ENCODE measurements at regions not wholly inside any gene's neighbourhood (a gene's known extent, or its start where the extent isn't known, plus 50 kb on each side); places are given as distances from the start of the nearest gene placed in this dataset.

DNA sequence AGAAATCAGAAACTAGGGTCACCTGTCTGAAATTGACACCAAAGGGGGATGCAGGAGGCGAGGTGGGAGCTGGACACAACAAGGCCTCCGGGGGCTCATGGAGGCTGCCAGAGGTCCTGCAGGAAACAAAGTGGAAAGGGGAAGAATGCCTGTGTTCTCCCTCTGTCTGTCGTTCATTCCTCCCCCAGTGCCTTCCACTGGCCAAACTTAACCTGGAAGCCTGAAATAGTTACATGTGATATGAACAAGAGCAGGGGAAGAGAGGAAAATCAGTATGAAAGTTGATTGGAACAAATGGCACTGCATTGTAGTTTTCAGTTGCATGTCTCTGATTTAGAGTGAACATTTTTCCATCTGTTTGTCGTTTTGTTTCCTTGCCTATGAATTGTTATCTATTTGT lies 502.0 kb upstream of the CFAP20DC start:
- Histone ChIP-seq H3K27ac (no peak overlapping the region), H3K4me3 (no peak overlapping the region), H3K4me1 (no peaks in the 10 kb centered on the region), H3K36me3 (no peaks in the 10 kb centered on the region), H3K27me3 (no peaks in the 10 kb centered on the region), H3K9me3 (no peaks in the 10 kb centered on the region)
- no peak for TF ChIP-seq CTCF (IDR thresholded peaks at IDR 0.05 in 4 of 5, conservative IDR thresholded peaks at IDR 0.05 in 1 of 5)
- TF ChIP-seq POLR2A (IDR thresholded peaks at IDR 0.05): no peak
- DNase-seq: no peak
- in situ Hi-C loops (cut with MboI; ENCODE audit: low sequenced_read_pairs in 4 of 4) (no loop called here), intact Hi-C loops (cut with DNase I; ENCODE audit: low total_unique reads) (no loop called here)
- ATAC-seq: no peak

DNA sequence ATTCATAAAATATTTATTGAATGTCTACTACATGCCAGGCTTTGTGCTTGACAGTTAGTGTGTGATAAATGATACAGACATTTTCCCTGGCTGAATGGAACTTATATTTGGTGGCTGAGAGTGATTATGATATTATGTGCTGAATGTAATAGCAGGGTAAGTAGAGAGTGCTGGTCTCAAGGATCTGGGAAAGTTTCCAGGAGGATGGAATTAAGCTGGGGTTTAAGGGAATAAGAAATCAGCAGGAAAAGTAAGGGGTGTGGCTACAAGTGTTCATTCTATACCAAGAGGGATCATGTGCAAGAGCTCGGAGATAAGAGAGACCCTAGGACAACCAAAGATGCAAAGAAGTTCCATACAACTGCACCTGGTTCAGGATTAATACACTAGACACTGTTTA lies 500.1 kb upstream of the CFAP20DC start:
- H3K27me3 ChIP-seq: no peaks in the 10 kb centered on the region
- no peaks in the 10 kb centered on the region for H3K36me3 ChIP-seq
- H3K27ac ChIP-seq: no peak overlapping the region
- no peak overlapping the region for H3K4me3 ChIP-seq
- no peaks in the 10 kb centered on the region for H3K9me3 ChIP-seq
- DNase-seq (no peak), ATAC-seq (no peak)
- H3K4me1 ChIP-seq: no peaks in the 10 kb centered on the region
- TF ChIP-seq CTCF (IDR thresholded peaks at IDR 0.05 in 4 of 5, conservative IDR thresholded peaks at IDR 0.05 in 1 of 5) (no peak), POLR2A (IDR thresholded peaks at IDR 0.05) (no peak)
- in situ Hi-C loops (cut with MboI; ENCODE audit: low sequenced_read_pairs in 4 of 4): no loop called here
- intact Hi-C loops (cut with DNase I; ENCODE audit: low total_unique reads): no loop called here

DNA sequence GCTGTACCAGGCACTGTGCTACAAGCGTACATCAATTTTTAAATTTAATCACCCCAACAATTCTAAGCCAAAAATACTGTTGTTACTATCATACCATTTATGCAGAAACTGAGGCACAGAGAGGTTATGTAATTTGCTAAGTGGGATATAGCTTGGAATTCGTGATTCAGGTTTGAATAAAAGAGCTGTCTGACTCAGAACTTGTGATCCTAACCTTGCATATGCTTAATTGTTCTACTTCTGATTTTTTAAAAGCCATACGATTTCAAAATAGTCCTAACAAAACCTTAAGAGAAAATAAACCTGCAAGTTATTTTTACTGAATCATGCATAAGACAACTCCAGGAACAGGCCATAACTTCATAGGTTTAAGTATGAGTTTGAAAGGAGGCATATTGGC lies 498.0 kb upstream of the CFAP20DC start:
- Histone ChIP-seq H3K4me1 (no peaks in the 10 kb centered on the region), H3K9me3 (no peaks in the 10 kb centered on the region), H3K36me3 (no peaks in the 10 kb centered on the region), H3K27me3 (no peaks in the 10 kb centered on the region), H3K27ac (no peak overlapping the region), H3K4me3 (no peak overlapping the region)
- in situ Hi-C loops (cut with MboI; ENCODE audit: low sequenced_read_pairs in 4 of 4) (no loop called here), intact Hi-C loops (cut with DNase I; ENCODE audit: low total_unique reads) (no loop called here)
- no peak for ATAC-seq
- DNase-seq: no peak
- no peak for TF ChIP-seq CTCF (IDR thresholded peaks at IDR 0.05 in 4 of 5, conservative IDR thresholded peaks at IDR 0.05 in 1 of 5)
- TF ChIP-seq POLR2A (IDR thresholded peaks at IDR 0.05): no peak

- H3K4me1 ChIP-seq: no peaks in the 10 kb centered on the region
- no peaks in the 10 kb centered on the region for H3K9me3 ChIP-seq
- no peaks in the 10 kb centered on the region for H3K27me3 ChIP-seq
- ATAC-seq: no peak
- no peaks in the 10 kb centered on the region for H3K36me3 ChIP-seq
- TF ChIP-seq CTCF (IDR thresholded peaks at IDR 0.05 in 4 of 5, conservative IDR thresholded peaks at IDR 0.05 in 1 of 5): no peak
- no peak for TF ChIP-seq POLR2A (IDR thresholded peaks at IDR 0.05)
- no peak overlapping the region for H3K4me3 ChIP-seq
- DNase-seq: no peak
- intact Hi-C loops (cut with DNase I; ENCODE audit: low total_unique reads): no loop called here
- H3K27ac ChIP-seq: no peak overlapping the region
- in situ Hi-C loops (cut with MboI; ENCODE audit: low sequenced_read_pairs in 4 of 4): no loop called here
Measured at GRCh38 chr3:59546522-59546921, 496.7 kb upstream of the CFAP20DC start.

DNA sequence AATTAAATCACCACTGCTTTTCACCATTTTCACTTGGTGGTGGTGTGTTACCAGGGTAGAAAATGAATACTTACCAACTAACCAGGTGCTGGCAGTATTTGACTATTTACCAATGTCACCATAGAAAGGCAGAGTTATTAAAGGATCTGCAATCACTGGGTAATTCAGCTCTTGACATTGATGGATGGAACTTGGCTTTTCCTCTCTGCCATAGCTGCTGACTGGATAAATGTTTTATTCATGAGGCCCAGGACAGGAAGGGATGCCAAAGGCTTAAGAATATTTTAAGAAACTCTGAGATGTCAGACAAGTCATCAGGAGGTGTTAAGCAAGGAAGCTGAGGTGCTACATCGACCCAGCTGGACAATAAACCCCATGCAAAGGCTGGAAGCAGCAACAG lies 495.5 kb upstream of the CFAP20DC start:
- H3K27ac ChIP-seq: no peak overlapping the region
- no peak for ATAC-seq
- intact Hi-C loops (cut with DNase I; ENCODE audit: low total_unique reads): no loop called here
- H3K9me3 ChIP-seq: no peaks in the 10 kb centered on the region
- no peak for TF ChIP-seq POLR2A (IDR thresholded peaks at IDR 0.05)
- TF ChIP-seq CTCF (IDR thresholded peaks at IDR 0.05 in 4 of 5, conservative IDR thresholded peaks at IDR 0.05 in 1 of 5): no peak
- in situ Hi-C loops (cut with MboI; ENCODE audit: low sequenced_read_pairs in 4 of 4): no loop called here
- no peaks in the 10 kb centered on the region for H3K36me3 ChIP-seq
- no peaks in the 10 kb centered on the region for H3K27me3 ChIP-seq
- no peaks in the 10 kb centered on the region for H3K4me1 ChIP-seq
- no peak for DNase-seq
- no peak overlapping the region for H3K4me3 ChIP-seq

All from gastrocnemius medialis (tissue), 4 donors.